Skin epidermis (tissue), 12 donors: ENCODE measurements at regions not wholly inside any gene's neighbourhood (a gene's known extent, or its start where the extent isn't known, plus 50 kb on each side); places are given as distances from the start of the nearest gene placed in this dataset.

ENCODE experiments used
- H3K27ac ChIP-seq, 21 experiments: fragments of 200-600 bp; sonication (generic) in 11 of 21; one replicate each; pipeline ENCODE4 v1.5.0; 2020; ENCODE audit warnings: mild to moderate bottlenecking in 3 of 21, inconsistent platforms in 2 of 21, moderate library complexity in 2 of 21
- H3K4me3 ChIP-seq, 7 experiments: fragments of 200-600 bp; sonication (generic) in 2 of 7; one replicate each; pipeline ENCODE4 v1.5.0; 2020; ENCODE audit warnings: inconsistent platforms in 2 of 7, mild to moderate bottlenecking in 2 of 7, moderate library complexity in 1 of 7

DNA sequence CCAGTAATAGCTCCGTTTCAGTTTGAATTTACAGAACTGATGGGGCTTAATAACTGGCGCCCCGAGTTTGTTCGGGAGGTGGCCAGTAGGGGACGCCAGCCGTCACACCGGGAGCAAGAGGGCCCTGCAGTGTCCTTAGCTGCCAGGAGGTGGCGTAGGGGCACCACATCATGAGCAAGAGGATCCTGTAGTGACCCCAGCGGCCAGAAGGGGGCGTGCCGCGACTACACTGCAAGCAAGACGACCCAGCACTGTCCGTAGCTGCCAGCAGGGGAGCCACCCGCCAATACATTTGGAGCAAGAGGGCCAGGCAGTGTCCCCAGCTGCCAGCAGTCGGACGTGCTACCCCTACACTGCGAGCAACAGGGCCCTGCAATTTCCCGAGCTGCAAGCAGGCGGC, 663.7 kb upstream of the B3GAT1 start:
- Histone ChIP-seq H3K27ac (no peak overlapping the region), H3K4me3 (no peak overlapping the region)

DNA sequence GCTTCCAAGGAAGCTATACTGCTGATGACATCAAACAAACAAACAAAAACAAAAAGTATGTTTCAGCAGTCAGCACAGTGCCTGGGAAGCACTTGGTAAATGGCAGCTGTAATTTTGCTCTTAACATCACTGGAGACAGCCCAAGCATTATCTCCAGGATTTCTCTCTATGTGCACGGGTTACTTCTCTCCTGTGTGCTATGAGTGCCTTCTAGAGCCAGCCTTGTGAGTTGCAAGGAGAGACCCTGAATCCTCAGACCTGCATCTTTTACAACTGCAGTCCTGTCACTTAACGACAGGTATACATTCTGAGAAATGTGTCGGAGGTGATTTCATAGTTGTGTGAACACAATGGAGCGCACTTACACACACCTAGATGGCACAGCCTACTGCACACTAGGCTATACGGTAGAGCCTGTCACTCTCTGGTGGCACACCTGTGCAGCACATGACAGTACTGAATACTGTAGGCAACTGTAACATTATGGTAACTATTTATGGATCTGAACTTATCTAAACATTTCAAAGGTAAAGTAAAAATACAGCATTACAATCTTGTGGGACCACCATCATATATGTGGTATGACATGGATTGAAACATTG, 662.5 kb upstream of the B3GAT1 start:
- Histone ChIP-seq H3K4me3 (no peak overlapping the region), H3K27ac (no peak overlapping the region)

DNA sequence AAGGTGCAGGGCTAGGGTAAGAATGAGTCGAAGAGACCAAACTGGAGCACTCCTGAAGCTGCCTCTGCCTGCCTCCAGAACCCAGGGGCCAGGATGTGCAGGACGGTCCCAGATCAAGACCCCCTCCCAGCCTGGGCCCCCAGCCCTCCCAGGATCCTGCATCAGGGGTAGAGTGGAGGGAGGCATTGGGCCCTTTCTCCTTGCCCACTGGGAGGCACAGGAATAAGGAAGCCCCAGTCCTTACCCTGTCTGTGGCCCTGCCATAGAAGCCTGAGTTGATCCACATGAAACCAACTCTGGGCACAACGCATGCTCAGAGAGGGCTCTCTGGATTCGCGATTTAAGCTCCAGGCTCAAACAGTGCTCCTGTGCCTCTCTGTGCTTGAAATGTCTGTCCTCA, 661.8 kb upstream of the B3GAT1 start:
- Histone ChIP-seq H3K4me3 (no peak overlapping the region), H3K27ac (no peak overlapping the region)

DNA sequence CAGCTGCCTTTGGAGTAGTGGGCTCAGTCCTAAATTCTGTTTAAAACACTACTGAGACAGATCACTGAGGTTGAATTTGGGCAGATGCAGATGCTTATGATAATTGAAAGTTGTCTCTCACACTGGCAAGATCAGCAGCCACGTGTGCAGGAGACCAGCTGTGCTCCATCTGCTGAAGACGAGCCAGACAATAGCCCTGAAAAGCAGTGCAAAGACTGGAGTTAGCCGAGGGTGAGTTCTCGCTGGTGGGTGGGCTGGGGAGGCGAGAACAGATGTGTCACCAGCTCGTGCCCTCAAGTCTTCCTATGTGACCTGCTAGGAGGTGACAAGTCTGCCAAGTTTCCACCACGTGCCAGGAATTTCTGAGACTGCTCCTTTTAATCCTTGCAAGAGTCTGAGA, 661.3 kb upstream of the B3GAT1 start:
- Histone ChIP-seq H3K4me3 (no peak overlapping the region), H3K27ac (no peak overlapping the region)

DNA sequence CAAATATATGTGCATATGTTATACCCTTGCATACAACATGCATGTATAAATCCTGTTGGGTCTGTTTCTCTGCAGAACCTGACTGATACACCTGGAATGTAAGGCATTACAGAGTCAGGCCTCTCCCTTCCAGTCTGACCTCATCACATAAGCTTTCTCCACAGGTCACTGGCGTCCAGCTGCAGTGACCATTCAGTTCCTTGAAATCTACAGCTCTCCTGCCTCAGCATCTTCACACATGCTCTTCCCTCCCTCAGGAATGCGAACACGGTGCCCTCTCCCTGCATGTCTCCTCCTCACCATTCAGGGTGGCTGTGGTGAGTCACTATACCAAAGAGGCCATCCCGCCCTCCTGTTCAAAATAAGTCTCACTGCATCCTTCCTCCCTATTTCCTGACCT, 657.8 kb upstream of the B3GAT1 start:
- Histone ChIP-seq H3K4me3 (no peak overlapping the region), H3K27ac (no peak overlapping the region)

DNA sequence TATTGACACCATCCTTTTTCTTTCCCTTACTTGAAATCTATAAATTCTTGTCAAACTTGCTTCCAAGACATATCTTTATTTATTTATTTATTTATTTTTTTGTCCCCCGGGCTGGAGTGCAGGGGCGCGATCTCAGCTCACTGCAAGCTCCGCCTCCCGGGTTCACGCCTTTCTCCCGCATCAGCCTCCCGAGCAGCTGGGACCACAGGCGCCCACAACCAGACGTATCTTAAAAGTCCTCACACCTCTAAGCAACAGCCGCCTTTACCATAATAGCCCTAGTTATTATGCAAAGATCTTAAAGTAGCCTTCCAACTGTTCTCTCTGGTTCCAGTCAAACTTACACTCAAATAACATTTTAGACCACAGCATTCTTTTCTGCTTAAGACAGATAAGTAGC, 657.0 kb upstream of the B3GAT1 start:
- no peak overlapping the region for H3K4me3 ChIP-seq

DNA sequence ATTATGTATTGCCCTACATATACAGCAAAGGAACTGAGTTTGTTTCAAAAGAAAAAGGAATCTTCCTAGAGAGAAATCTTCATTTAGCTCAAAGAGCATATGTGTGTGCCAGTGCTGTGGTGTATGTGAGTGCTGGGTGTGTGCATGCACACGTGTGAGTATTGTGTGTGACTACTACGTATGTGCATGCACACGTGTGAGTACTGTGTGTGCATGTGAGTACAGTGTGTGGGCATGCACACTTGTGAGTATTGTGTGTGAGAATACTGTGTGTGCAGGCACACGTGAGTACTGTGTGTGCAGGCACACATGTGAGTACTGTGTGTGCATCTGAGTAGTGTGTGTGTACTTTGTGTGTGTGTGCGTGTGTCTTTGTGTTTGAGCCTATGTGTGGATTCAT, 651.0 kb upstream of the B3GAT1 start:
- Histone ChIP-seq H3K27ac (no peak overlapping the region), H3K4me3 (no peak overlapping the region)

More for the DNA sequence above, 657.0 kb upstream of the B3GAT1 start:
- H3K27ac ChIP-seq = no peak overlapping the region

DNA sequence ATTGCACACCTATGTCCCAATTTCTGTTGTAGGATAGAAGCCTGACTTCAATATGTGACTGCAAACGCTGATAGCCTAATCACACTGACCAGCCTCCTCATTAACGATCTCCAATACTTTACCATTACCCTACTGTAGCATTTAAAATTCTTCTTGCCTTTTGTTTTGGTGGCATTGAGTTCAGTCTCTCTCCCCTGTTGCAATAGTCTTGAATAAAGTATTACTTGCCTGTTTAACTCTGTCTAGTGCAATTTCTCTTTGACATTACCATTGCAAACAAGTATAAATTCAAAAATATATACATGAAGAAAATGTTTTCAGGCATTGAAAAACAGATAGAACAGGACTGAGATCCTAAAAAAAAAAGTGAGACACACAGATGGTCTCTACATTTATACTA, 649.1 kb upstream of the B3GAT1 start:
- no peak overlapping the region for H3K4me3 ChIP-seq
- no peak overlapping the region for H3K27ac ChIP-seq

DNA sequence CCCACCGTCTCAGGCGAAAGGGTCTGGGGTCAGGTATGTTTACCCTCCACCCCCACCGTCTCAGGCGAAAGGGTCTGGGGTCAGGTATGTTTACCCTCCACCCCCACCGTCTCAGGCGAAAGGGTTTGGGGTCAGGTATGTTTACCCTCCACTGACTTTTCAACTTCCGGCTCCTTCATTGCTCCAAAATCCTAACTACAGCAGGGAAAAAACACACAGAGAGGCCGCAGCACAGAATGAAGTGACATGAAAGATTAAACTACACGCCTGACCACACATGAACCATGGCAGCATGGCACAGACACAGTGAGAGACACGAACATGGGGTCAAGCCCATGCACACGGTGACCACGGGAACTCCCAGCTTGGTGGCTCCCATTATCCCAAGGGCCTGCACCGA, 634.9 kb upstream of the B3GAT1 start:
- no peak overlapping the region for H3K27ac ChIP-seq
- no peak overlapping the region for H3K4me3 ChIP-seq

DNA sequence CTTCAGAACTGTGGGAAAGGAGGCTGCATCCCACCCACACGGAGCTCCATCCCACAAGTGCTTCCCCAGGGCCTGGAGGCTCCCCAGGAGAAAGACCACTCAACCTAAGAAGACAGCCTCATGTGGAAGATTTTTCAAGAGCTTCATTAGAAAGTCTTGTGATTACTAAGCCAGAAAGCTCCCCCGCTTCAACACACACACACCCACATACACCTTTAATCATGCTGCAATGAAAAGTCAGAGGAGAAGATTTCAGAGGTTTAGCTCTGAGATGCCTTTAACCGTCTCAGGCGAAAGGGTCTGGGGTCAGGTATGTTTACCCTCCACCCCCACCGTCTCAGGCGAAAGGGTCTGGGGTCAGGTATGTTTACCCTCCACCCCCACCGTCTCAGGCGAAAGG, 634.5 kb upstream of the B3GAT1 start:
- no peak overlapping the region for H3K27ac ChIP-seq
- H3K4me3 ChIP-seq = no peak overlapping the region

DNA sequence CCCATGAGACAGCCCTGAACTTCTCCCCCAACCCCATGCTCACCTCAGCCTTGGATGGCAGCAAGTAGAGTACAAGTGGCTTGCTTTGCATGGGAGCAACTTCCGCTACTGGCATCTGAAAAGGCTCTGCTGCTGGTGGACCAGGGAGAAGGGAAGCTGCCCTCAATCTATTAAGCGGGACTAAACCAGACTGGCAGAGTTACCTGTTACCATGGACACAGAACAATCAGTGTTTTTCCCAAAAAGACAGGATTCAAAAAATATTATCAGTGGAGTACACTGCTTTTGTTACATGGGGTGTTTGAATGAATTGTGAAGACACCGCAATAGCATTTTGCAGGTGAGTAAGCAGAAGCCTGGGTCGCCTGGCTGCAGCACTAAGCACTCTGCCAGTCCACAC, 631.4 kb upstream of the B3GAT1 start:
- Histone ChIP-seq H3K27ac (no peak overlapping the region), H3K4me3 (no peak overlapping the region)

DNA sequence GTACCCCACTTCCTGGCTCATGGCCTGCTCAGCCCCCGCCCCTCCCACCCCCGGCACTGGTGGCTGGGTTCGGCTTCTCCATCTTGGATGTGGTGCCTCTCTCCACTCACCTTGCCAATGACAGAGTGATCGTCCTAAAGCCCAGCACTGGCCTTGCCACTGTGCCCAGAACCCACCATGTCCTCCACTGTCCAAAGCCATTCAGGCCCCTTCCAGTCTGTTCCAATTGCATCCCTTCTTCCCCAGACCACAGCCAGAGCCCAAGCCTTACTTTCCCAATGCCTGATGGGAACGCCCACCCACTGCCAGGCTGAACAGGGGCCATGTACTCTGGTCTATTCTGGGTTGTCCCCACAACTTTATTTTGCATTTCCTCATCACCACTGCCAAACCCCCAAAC, 625.8 kb upstream of the B3GAT1 start:
- H3K4me3 ChIP-seq = no peak overlapping the region
- H3K27ac ChIP-seq = no peak overlapping the region

DNA sequence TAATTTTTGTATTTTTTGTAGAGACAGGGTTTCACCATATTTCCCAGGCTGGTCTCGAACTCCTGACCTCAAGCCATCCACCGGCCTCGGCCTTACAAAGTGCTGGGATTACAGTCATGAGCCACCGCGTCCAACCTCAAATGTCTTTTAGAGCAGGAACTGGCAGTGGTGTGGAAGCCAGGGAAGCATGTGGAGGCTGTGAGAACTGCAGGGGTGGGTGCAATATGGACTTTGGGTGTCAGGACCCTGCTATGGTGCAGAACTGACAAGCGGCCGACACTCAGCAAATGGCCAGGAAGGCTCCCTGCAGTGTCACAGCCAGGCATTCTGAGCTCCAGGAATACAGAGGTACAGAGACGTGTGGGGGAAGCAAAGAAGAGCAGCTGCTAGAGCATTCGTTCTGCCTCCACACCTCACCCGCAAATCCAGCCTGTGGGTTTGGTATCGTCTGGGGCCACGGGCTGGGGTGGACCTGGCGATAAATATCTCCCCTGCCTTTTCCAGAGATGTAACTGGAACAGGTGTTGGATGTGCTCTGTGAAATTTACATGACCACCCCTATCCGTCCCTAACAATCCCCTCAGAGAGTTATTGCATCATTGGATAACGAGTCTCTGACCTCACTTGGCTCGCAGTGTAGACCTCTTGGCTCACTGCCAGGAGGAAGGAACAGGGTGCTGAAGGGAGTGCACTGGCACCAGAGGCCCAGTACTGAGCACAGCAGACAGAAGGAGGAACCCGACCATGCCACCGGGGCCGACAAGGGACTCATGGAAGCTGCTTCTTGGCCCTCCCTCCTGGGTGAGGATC, 624.7 kb upstream of the B3GAT1 start:
- Histone ChIP-seq H3K4me3 (no peak overlapping the region), H3K27ac (no peak overlapping the region)

DNA sequence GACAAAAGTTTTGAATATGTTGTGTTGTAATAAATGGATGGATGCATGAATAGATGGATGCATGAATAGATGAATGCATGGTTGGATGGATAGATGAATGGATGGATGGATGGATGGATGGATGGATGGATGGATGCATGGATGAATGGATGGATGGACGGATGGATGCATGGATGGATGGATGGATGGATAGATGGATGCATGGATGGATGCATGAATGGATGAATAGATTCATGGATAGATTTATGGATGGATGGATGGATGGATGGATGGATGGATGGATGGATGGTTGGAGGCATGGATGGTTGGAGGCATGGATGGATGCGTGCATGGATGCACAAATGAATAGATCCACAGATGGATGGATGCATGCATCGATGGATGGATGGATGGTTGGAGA, 623.2 kb upstream of the B3GAT1 start:
- no peak overlapping the region for H3K4me3 ChIP-seq
- H3K27ac ChIP-seq = no peak overlapping the region

DNA sequence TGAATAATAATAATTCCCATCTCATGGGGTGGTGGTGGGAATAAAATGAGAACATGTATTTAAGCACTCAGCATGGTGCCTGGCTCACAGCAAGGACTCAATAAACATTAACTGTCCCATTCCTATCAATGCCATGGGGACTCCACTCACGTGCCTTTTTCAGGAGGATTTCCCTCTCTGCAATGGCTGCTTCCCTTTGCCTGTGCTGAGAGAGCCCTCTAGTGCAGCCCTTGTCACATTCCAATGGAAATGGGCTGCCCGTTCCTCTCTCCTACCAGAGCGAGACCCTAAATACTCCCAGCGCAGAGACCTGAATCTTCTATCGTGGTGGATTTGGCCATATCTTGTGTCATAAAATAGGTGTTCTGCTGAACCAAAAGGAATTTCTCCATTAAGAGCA, 621.5 kb upstream of the B3GAT1 start:
- Histone ChIP-seq H3K27ac (no peak overlapping the region), H3K4me3 (no peak overlapping the region)

DNA sequence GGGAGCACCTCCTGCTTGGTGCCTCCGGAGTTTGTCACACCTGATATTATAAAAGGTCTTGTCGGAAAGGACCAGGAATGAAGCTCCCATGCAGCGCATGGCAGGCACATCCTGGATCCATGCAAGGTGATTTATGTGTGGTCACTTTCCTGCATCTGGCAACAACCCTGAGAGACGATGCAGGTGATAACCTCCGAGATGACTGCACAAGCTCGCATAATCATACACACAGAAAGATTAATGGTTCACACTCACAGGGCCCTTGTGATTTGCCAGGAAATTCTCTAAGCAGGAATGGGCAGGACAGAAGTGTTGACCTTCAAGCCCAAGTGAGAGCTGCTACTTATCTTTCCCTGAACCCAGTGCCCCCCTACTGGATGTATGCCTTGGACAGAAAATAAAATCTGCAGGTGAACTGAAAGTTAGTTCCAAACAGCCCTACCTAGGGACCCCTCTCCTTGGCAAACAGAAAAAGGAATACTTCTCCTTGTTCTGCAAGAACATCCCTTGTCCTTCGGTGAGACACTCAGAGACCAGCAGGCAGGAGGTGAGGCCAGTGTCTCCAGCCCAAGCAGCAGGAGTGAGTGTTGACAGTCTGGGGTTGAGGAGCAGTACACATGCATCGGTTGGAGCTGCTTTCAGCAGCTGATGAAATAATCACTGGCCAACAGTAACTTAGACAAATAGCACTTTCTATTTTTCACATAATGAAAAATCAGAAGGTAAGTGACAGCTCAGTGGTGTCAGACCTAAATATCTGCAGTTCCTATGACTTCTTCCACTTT, 619.4 kb upstream of the B3GAT1 start:
- H3K4me3 ChIP-seq = no peak overlapping the region
- H3K27ac ChIP-seq = no peak overlapping the region

DNA sequence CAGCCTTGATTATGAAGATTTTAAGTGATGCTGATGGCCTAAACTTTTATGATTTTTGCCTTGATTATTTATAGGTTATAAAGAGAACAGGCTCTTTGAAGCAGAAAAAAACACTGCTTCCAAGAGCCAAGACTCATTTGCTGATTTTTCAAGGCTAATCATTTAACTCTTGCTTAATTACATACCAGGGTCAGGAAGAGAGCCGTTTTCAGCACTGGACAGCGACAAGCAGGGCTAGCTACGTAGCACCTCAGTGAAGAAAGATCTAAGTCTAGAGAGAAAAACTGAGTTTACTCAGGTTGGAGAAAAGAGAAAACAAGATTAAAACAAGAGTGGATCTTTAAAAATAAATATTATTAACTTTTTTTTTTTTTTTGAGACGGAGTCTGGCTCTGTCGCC, 615.4 kb upstream of the B3GAT1 start:
- H3K4me3 ChIP-seq = no peak overlapping the region
- no peak overlapping the region for H3K27ac ChIP-seq

DNA sequence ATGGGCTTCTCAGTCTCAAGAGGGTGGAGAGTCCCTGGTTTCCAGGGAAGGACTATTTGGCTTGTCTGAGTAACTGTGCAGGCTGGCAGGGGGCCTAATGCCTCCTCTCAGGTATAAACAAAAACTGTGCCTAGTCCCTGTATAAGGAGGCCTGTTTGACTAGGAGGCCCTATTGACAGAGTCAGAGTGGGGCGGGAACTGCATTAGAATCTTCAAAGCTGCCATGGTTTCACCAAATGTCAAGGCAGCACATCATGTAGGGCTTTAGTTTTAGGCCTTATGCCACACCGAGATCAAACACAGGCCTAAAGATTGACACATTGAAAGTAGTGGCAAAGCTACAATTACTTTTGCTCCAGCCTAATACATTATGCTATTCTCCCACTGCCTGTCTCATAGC, 611.5 kb upstream of the B3GAT1 start:
- no peak overlapping the region for H3K4me3 ChIP-seq
- no peak overlapping the region for H3K27ac ChIP-seq

DNA sequence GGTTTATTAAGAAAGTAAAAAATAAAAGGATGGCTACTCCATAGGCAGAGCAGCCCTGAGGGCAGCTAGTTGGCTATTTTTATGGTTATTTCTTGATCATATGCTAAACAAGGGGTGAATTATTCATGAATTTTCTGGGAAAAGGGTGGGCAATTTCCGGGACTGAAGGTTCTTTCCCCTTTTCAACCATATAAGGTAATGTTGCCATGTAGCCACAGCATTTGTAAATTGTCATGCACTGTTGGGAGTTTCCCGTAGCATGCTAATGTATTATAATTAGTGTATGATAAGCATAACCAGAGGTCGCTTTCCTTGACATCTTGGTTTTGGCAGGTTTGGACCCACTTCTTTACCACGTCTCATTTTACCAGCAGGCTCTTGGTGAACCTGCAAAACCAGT, 610.4 kb upstream of the B3GAT1 start:
- no peak overlapping the region for H3K27ac ChIP-seq
- H3K4me3 ChIP-seq = no peak overlapping the region

DNA sequence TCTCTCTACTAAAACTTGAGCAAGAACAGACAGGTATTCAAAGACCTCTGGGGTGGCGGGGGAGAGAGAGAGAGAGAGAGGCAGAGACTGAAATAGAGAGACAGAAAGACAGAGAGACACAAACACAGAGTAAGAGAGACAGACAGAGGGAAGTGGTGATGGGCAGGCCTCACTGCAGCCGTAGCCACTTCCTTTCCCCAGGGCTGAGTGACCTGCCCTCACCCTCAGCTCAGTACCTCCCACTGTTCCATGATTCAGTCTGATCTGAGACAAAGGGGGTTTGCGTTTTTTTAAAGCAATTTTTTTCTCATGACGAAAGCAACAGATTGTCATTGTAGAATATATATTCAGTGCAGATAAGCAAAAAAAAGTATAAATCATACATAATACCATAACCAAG, 607.9 kb upstream of the B3GAT1 start:
- H3K27ac ChIP-seq = no peak overlapping the region
- no peak overlapping the region for H3K4me3 ChIP-seq

DNA sequence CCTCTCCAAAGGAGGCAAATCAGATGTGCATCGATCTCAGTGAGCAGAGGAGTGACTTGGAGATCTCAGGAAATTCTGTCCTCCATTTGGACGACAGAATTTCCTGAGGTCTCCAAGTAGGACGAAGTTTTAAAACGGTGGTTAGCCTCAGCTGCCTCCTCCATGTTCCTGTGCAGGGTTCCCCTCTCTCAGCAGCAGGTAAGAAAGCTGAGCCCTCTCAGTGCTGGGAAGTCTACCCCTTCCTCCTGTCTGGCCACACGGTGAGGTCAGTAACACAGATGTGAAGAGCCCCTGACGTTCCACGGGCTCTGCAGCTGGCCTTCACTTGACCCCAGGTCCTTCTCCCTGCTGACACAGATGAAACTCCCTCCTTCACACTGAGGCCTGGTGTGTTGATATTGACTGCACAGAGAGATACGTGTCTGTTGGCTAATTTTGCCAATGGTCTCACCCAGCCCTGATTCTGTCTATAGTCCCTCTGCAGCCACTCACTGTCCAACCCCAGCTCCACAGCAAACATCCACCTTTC, 607.4 kb upstream of the B3GAT1 start:
- no peak overlapping the region for H3K27ac ChIP-seq
- H3K4me3 ChIP-seq = no peak overlapping the region
